ENCODE measurements at regions not wholly inside any gene's neighbourhood (a gene's known extent, or its start where the extent isn't known, plus 50 kb on each side); places are given as distances from the start of the nearest gene placed in this dataset.

GRCh38 chr5:109580225-109580624 lies 109.5 kb upstream of the MAN2A1 start:
- DNase-seq (ENCODE audit: insufficient read length, low spot score) (no peak), FAIRE-seq (peak; percentile 44)
- TF ChIP-seq, protein P1, sequence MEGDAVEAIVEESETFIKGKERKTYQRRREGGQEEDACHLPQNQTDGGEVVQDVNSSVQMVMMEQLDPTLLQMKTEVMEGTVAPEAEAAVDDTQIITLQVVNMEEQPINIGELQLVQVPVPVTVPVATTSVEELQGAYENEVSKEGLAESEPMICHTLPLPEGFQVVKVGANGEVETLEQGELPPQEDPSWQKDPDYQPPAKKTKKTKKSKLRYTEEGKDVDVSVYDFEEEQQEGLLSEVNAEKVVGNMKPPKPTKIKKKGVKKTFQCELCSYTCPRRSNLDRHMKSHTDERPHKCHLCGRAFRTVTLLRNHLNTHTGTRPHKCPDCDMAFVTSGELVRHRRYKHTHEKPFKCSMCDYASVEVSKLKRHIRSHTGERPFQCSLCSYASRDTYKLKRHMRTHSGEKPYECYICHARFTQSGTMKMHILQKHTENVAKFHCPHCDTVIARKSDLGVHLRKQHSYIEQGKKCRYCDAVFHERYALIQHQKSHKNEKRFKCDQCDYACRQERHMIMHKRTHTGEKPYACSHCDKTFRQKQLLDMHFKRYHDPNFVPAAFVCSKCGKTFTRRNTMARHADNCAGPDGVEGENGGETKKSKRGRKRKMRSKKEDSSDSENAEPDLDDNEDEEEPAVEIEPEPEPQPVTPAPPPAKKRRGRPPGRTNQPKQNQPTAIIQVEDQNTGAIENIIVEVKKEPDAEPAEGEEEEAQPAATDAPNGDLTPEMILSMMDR (IDR thresholded peaks at IDR 0.05; ENCODE audit: insufficient read depth, missing control alignments): peak; percentile 20

DNA sequence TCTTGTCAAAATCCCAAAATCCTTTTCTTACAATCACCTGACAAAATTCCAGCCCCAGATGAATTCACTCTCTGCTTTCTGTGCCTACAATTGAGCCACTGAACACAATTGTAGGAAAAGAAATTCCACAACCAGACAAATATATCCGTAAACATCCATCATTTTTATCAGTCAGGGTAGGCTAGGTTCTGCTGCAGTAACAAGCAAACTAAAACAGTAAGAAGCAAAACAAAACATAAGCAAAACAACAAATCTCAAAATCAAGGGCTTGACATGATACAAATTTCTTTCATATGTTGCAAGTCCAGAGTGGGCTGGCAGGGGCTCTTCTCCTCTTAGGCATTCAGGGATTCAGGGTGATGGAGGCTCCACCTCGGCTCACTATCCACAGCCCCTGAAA lies 114.2 kb upstream of the MAN2A1 start:
- no peak for FAIRE-seq
- TF ChIP-seq, protein P1 (IDR thresholded peaks at IDR 0.05; ENCODE audit: insufficient read depth, missing control alignments): no peak
- no peak for DNase-seq (ENCODE audit: insufficient read length, low spot score)

DNA sequence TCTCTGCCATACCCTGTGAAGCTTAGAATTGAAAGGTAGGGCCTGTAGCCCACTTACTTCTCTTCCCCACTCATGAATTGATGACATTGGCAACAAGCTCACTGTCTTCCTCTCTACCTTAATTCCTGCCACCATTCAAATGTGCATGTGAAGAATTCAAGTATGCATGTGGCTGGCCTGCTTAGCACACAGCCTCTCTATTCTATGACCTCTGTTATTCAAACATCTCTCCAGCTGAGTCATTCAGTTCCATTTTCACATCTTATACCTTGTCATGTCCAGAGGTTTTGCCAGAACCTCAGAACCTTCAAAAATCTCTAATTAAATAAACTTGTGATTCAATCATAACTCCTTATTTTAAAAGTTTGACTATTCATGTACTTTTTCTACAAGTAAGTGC lies 114.7 kb upstream of the MAN2A1 start:
- TF ChIP-seq, protein P1 (IDR thresholded peaks at IDR 0.05; ENCODE audit: insufficient read depth, missing control alignments): no peak
- DNase-seq (ENCODE audit: insufficient read length, low spot score) (no peak), FAIRE-seq (no peak)

- TF ChIP-seq, protein P1 (IDR thresholded peaks at IDR 0.05; ENCODE audit: insufficient read depth, missing control alignments): no peak
- FAIRE-seq (no peak), DNase-seq (ENCODE audit: insufficient read length, low spot score) (no peak)
Observed at GRCh38 chr5:109573766-109574165, 116.0 kb upstream of the MAN2A1 start.

DNA sequence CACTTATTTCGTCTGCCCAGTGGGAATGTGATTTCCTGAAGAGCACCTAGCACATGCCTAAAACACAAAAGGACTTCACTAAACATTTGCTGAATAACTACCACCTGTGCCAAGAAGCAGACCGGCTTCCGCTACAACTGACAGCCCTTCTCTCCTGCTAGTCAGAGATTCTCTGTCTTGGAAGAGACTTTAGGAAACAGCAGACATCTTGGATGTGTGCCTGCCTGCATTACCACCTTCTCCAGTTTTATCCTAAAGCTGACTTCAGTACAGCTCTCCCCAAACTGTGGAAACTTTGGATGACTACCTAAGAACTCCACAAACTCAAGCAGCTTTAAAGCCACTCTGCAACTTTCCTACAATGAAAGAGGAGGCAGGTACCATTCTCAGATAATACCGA lies 116.5 kb upstream of the MAN2A1 start:
- TF ChIP-seq, protein P1 (IDR thresholded peaks at IDR 0.05; ENCODE audit: insufficient read depth, missing control alignments): no peak
- FAIRE-seq: no peak
- DNase-seq (ENCODE audit: insufficient read length, low spot score): no peak

DNA sequence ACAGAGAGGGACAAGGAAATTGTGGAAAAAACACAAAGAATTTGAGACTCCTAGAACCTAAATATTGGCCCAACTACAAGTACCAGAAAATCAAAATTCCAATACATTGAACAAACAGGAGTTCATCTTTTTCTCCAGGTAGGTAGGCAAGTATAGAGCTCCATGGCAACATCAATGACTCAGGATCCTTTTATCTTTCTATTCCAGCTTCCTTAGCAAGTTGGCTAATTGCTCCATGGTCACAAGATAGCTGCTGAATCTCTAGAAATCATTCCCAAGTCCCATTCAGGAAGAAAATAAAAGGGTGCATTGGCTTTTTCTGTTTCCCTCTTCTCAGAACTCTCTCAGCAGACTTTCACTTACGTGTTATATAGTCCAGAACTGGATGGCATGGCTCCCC lies 117.9 kb upstream of the MAN2A1 start:
- TF ChIP-seq, protein P1 (IDR thresholded peaks at IDR 0.05; ENCODE audit: insufficient read depth, missing control alignments): no peak
- DNase-seq (ENCODE audit: insufficient read length, low spot score): no peak
- FAIRE-seq: no peak

GRCh38 chr5:109570362-109570874 lies 119.3 kb upstream of the MAN2A1 start:
- no peak for FAIRE-seq

More at GRCh38 chr5:109570362-109570874, 119.3 kb upstream of the MAN2A1 start:
- DNase-seq (ENCODE audit: insufficient read length, low spot score): no peak
- TF ChIP-seq, protein P1 (IDR thresholded peaks at IDR 0.05; ENCODE audit: insufficient read depth, missing control alignments): no peak

All from D721Med (cell line).